ENCODE measurements at regions not wholly inside any gene's neighbourhood (a gene's known extent, or its start where the extent isn't known, plus 50 kb on each side); places are given as distances from the start of the nearest gene placed in this dataset.

- no peak overlapping the region for H4K5ac ChIP-seq (ENCODE audit: insufficient read length, low read depth, low read length)
- Mint-ChIP-seq H3K27me3 (ENCODE audit: low read depth) (no peaks in the 10 kb centered on the region), H3K36me3 (ENCODE audit: insufficient read depth in 1 of 3, low read depth in 3 of 3) (no peaks in the 10 kb centered on the region), H3K27ac (no peak overlapping the region), H3K4me3 (no peak overlapping the region), H3K4me1 (peaks cover 11 to 13% of the 10 kb centered on the region in 2 experiments), H3K9me3 (no peaks in the 10 kb centered on the region)
- TF ChIP-seq CTCF (conservative IDR thresholded peaks at IDR 0.05), result no peak
- no peak overlapping the region for H3K4me2 ChIP-seq (ENCODE audit: insufficient read depth, insufficient read length, low read length)
- no peak overlapping the region for H2BK20ac ChIP-seq (ENCODE audit: low read depth, low read length, poor library complexity, severe bottlenecking)
- DNase-seq, result no peak
- no peak overlapping the region for H3K56ac ChIP-seq (ENCODE audit: insufficient read length, low read depth, low read length)
- H3K18ac ChIP-seq (ENCODE audit: insufficient read length, low read depth, low read length), result no peak overlapping the region
- H3K9ac ChIP-seq (ENCODE audit: extremely low read depth, insufficient read length, low read length), result no peak overlapping the region
- no peak overlapping the region for H2AK5ac ChIP-seq (ENCODE audit: insufficient read length, low read length)
- H2AFZ ChIP-seq (ENCODE audit: low read length), result no peak overlapping the region
- no peak overlapping the region for H3T11ph ChIP-seq (ENCODE audit: low read length)
- H4K20me1 ChIP-seq (ENCODE audit: control insufficient read depth, insufficient read depth, insufficient read length), result no peaks in the 10 kb centered on the region
- no peaks in the 10 kb centered on the region for H3K9me3 ChIP-seq (ENCODE audit: control insufficient read depth, low read depth, low read length)
- H2BK120ac ChIP-seq (ENCODE audit: low read depth, low read length, poor library complexity, severe bottlenecking), result no peak overlapping the region
- H2BK12ac ChIP-seq (ENCODE audit: insufficient read length, low read depth, low read length), result no peak overlapping the region
- no peaks in the 10 kb centered on the region for H3K4me1 ChIP-seq (ENCODE audit: insufficient read depth, low read length)
- H3K23ac ChIP-seq (ENCODE audit: insufficient read length, low read depth, low read length), result no peak overlapping the region
- no peak overlapping the region for H3K14ac ChIP-seq (ENCODE audit: insufficient read depth, low read length)
- no peaks in the 10 kb centered on the region for H3K79me2 ChIP-seq (ENCODE audit: insufficient read depth, low read length)
- H3K4ac ChIP-seq (ENCODE audit: low read depth, low read length), result no peak overlapping the region
- no peak overlapping the region for H4K91ac ChIP-seq (ENCODE audit: insufficient read length, low read depth, low read length)
- H2BK15ac ChIP-seq (ENCODE audit: low read depth, low read length), result no peak overlapping the region
- no peak overlapping the region for H3K27ac ChIP-seq (ENCODE audit: insufficient read length, low read depth, low read length)
- no peak overlapping the region for H4K8ac ChIP-seq (replicated peaks; ENCODE audit: insufficient read length, low read depth, low read length)
- H3K79me1 ChIP-seq (ENCODE audit: insufficient read depth, low read depth, low read length, poor library complexity, severe bottlenecking), result no peaks in the 10 kb centered on the region
- no peak overlapping the region for H2BK5ac ChIP-seq (ENCODE audit: insufficient read length, low read length)
- H3K27me3 ChIP-seq (ENCODE audit: insufficient read depth, low read length), result no peaks in the 10 kb centered on the region
- no peaks in the 10 kb centered on the region for H3K23me2 ChIP-seq (ENCODE audit: insufficient read length, low read depth, low read length, poor library complexity, severe bottlenecking)
These were observed 130.5 kb downstream of the BACH1 start for GRCh38 chr21:29429218-29429617.
